Skeletal muscle cell (primary cell): ENCODE measurements at regions not wholly inside any gene's neighbourhood (a gene's known extent, or its start where the extent isn't known, plus 50 kb on each side); places are given as distances from the start of the nearest gene placed in this dataset.

Experiments
- DNase-seq: peaks from one replicate; pipeline ENCODE4 v3.0.0-alpha.2; 2010; ENCODE audit warnings: low read depth
- H3K4me3 ChIP-seq: 2 replicates; pipeline ENCODE4 v1.5.1; 2011; ENCODE audit warnings: low read depth, mild to moderate bottlenecking, control low read depth, low read length, moderate library complexity

DNA sequence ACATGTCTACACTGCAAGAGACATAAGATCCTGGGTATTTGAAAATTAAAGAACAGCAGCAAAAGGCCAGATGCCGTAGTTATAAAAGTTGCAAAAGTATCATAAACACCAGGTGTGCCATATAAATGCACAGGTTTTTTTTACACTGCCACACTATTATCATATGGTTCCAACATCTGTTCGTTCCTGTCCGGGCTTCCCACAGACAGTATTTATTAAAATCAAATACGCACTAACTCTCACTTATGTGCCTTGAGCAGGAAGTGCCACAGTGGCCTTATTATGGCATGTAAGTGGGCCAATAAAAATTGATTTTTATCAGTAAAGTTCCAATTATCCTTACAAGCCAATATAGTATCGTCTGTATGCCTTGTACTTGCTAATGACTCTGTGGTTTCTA is 873.2 kb downstream of the RPA4 start:
- no peak overlapping the region for H3K4me3 ChIP-seq
- DNase-seq, result no peak

DNA sequence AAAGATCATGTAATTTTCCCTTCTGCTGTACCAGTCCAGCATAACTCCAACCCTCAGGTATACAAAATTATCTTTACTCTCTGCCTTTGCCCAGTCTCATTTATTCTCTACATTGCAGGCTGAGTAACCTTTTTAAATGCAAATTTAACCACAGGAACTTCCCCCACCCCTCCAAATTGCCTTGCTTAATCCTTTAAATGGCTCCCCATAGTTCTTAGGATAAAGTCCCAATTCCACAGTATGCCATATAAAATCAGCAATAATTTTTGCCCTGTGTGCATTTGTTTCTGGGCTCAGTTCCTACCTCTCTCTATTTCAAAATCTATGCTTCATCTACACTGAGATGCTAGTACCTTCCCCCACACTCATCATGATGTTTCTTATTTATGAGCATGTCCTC is 879.7 kb downstream of the RPA4 start:
- no peak overlapping the region for H3K4me3 ChIP-seq
- DNase-seq, result no peak

DNA sequence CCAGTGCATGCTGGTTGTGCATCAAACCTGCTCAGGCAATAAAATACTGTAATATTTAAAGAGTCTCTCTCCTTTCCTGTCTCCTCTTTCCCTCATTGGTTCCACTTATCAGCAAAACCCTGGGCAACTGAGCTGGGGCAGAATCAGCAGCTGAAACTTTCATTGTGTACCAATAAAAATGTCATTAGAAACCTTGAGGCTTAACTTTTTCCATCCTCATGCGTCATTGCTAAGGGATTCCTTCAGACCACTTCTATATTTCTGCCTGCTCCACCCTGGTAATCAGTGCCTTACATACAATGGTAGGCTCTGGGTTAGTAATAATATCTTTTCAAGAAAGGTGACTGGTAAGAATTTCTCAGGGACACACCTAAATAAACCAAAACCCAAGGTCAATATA is 880.3 kb downstream of the RPA4 start:
- DNase-seq, result no peak
- H3K4me3 ChIP-seq, result no peak overlapping the region

DNA sequence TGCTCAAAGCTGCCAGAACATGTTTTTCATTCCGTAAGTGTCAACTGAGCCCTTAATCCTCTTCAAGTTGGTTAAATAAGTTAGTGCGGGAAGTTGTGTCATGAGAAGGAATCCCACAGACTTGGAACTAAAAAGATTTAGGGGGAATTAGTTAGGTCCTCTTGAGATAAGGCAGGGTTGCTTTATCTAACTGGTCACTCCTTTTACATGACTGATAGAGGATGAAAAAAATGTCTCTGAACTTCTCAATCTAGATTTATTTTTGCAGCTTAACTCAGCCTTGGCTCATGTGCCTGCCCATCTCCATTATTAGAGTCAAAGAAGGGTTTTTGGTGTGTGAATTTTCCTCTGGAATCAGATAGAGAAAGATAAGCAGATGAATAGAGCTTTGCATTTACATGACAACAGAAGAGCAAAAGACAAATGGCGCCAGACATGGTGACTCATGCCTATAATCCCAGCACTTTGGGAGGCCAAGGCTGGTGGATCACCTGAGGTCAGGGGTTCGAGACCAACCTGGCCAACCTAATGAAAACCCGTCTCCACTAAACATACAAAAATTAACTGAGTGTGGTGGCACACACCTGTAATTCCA is 882.9 kb downstream of the RPA4 start:
- no peak for DNase-seq
- H3K4me3 ChIP-seq, result no peak overlapping the region

DNA sequence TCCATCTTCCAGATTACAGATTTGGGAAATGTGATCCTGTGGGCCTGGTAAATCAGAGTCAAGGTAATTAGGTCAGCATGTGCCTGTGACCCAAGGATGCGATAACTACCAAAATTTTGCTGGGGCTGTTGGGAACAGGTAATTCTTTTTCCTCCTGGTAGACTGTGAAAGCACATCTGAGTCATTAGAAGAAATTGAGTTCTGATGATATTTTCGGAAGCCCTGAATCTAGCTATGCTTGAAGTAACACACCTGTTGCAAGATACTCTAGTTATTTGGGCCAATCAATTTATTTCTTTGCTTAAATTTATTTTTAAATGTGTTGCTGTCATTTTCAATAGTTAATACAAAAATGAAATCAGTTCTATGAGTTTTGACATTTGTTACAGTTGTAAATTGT is 903.6 kb downstream of the RPA4 start:
- DNase-seq, result no peak
- H3K4me3 ChIP-seq, result no peak overlapping the region

DNA sequence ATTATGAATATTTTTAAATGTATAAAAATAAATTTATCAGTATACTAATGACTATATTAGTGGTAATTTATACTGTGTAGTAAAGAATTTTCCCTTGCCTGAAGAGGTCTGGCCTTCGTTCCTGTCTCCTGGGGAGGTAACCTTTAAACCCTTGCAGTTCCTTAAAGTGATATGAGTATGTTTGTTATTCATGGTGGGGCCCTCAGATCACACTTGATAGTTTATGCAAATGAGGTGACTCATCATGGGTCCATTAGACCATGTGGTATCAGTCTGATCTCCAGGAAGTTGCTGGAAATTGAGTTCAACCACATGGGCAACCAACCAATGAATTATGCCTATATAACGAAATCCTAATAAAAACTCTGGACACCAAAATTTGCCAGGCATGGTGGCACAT is 904.1 kb downstream of the RPA4 start:
- H3K4me3 ChIP-seq, result no peak overlapping the region
- DNase-seq, result no peak

DNA sequence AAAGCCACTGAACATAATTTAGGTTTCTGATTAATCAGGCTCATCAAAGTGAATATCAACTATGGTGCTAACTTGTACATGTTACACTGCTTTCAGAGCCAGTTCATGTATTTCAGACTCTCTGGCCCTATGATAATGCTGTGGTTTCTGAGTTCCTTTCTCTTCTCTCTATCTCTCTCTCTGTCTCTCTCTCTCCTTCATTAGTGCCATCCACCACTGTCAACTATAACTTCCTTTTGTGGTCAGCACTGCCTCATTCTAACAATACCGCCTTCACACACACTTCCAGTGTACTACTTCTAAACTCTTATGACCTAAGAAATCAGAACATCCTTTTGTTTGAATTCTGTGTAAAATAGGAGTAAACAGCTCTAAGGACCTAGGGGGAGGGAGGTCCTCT is 907.1 kb downstream of the RPA4 start:
- no peak for DNase-seq

DNA sequence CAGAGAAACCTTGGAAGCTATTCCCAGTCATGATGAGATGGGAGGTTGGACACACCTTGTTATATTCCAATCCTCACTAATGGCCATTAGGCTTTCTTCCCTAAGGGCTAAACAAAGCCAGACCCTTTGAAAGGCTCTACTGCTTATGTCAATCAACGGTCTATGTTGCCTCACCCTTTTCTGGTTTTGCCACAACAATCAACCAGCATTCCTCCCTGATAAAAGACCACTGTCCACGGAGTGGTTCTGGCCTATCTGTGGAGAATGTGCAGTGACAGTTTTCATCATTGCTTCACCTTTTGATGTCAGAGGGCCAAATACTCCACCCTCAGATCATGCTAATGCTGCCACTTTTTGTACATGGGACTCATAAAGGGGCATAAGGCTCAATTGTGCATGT is 913.4 kb downstream of the RPA4 start:
- H3K4me3 ChIP-seq, result no peak overlapping the region
- no peak for DNase-seq

More for the DNA sequence above, 907.1 kb downstream of the RPA4 start:
- no peak overlapping the region for H3K4me3 ChIP-seq

DNA sequence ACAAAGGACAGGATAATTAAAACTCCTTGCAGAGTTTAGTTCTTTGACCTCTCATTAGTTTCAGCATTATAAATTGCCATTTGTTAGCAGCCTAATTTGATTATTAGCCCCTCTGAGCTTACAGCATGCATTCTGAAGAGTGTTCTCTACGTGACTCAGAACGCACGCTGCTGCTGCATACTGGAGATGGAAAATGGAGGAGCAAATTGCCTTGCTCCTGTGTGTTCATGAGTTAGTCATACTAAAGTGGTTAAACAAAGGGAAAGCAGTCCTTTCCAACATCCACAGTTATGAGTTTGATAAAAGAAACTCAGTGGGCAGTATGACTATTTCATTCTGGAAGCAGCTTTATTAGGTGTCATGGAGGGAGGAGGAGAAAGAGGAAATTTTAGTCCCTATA is 922.5 kb downstream of the RPA4 start:
- DNase-seq, result no peak
- H3K4me3 ChIP-seq, result no peak overlapping the region

DNA sequence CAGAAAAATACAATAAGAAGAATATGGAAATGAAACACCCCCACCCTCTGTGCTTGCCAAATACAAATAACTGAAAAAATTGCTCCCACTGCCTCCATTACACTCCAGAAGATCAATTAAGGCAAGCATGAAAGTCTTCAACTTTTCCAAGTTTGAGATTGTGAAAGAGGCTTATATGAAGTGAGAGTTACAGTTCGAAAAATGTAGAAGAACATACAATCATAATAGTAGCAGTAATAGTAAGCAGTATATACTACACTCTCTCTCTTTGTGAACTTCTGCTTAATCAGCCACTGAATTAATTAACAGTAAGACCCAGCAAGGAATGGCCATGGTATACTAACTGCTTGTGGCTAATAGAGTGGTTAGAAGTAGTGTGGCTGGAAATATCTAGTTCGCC is 923.2 kb downstream of the RPA4 start:
- H3K4me3 ChIP-seq, result no peak overlapping the region
- DNase-seq, result no peak

DNA sequence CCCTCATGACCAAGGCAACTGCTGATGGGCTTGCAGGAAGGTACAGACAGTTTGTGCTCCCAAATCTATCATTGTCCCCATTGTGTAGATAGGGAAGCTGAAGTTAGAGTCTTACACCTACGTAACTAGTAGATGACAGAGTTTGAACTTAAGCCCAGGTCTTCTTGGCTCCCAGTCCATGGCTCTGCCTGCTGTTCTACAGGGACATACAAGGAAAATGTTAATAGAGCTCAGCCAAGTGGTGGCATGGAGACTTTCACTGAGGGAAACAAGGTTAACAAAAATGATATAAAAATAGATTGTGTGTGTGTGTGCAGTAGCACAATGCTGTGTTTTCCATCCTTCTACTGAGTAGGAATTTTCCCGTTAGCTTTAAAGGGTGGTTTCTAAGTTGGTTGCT is 936.5 kb downstream of the RPA4 start:
- no peak for DNase-seq
- no peak overlapping the region for H3K4me3 ChIP-seq

DNA sequence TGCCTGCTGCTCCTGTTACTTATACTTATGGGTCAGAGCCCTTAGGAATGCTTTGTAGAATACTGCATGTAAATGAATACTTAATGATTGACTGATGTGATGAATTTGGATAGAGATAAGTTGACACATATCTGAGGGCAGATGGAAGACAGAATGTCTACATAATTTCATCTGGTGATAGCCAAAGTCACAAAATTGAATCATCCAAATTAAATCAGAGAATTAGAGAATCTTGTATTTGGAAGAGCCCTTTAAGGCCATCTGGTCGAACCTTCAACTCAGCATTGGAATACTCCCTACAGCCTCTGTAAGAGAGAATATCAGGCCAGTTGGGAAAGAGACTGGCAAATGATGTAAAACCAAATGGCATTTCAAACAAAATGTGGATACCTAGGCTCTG is 944.8 kb downstream of the RPA4 start:
- DNase-seq, result no peak
- no peak overlapping the region for H3K4me3 ChIP-seq

DNA sequence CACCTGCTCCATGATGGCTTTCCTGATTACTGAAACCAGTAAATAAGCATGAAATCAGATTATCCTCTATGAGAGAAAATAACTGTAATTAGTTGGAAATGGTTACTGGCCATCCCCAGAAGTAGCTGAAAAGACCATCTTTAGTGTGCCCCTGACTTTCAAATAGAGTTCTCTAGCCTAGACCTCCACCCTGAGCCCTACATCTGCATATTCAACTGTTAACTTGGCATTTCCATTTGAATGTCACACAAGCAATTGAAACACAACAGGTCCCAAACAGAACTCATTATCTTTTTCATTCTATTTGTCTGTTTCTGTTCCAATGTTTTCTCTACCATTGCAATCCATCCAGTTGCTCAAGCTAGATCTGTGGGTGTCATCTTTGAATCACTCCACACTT is 952.3 kb downstream of the RPA4 start:
- no peak for DNase-seq

DNA sequence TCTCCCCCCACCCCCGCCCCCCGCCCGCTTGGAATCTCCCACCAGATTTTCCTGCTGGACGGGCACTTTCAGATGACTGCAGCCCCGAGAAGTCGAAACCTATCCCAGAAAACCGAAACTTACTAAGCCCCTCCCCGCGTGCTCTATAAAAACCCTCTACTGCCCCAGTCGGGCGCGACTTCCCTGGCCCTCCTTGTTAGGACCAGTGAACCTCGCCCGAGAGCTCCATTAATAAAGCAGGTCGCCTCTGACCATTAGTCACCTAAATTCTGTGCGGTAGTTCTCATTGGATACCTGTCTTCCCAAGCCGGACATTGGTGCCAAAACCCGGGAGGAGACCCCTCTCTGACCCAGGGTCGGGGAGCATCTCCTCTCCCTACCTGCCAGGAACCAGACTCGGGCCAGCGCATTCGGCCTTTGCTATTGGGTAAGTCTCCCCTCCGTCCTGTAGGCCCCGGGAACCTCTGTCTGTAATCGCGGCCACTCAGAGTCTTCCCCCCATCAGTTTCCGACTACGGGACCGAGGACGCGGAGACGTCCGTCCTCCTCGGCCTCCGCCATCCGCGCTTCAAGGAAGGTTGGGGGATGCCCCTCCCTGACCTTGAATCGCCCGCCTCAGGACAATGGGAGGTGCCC is 958.0 kb downstream of the RPA4 start:
- H3K4me3 ChIP-seq, result no peak overlapping the region
- DNase-seq, result no peak

More for the DNA sequence above, 952.3 kb downstream of the RPA4 start:
- H3K4me3 ChIP-seq, result no peak overlapping the region

DNA sequence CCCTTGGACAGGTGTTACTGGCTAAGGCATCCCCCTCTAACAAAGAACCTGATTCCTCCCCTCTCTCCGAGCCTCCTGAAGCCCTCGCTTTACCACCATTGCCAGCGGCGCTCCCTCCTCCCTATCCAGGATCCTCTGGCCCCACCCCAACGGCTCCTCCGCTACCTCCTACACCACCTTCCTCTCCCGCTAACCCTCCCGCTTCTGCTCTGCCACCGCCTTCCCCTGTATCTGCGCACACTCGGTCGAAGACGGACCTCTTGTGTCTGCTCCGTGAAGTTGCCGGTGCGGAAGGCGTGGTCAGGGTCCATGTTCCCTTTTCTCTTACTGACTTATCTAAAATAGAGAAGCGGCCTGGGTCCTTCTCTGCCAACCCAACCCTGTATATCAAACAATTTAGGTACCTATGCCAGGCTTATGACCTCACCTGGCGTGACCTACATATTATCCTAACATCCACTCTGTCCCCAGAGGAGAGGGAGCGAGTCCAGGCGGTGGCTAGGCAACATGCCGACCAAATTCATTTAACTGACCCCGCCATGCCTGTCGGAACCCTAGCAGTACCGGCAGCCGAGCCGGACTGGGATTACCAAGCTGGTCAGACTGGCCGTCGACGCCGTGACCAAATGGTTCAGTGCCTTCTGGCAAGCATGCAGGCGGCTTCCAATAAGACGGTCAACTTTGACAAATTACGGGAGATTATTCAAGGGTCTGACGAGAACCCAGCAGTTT is 958.9 kb downstream of the RPA4 start:
- H3K4me3 ChIP-seq, result no peak overlapping the region
- DNase-seq, result no peak

DNA sequence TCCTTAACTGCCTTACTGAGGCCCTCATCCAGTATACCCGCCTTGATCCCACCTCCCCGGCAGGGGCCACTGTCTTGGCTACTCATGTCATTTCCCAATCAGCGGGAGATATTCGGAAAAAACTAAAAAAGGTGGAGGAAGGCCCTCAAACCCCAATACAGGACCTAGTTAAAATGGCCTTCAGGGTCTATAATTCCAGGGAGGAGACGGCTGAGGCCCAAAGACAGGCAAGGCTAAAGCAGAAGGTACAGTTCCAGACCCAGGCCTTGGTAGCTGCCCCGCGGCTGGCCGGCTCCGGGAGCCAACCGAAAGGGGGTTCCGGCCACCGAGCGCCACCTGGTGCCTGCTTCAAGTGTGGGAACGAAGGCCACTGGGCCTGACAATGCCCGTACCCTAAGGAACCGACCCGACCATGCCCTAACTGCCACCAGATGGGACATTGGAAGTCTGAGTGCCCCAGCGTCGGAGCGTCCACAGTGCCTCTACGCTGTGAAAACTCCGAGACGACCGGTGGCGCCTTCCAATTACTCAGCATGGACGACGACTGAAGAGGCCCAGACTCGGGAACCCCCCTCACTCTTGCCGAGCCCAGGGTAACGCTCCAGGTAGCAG is 959.6 kb downstream of the RPA4 start:
- H3K4me3 ChIP-seq, result no peak overlapping the region
- no peak for DNase-seq

DNA sequence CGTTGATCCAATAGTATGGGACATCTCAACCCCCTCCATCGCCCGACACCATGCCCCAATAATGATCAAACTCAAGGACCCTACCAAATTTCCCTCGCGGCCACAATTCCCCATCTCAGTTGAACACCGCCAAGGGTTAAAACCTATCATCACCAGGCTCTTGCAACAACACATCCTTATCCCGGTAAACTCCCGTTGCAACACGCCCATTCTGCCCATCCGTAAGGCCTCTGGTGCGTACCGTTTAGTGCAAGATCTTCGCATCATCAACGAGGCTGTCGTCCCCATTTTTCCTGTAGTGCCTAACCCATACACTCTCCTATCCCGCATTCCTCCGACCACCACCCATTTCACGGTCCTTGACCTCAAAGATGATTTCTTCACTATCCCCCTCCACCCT is 960.5 kb downstream of the RPA4 start:
- DNase-seq, result no peak
- H3K4me3 ChIP-seq, result no peak overlapping the region

DNA sequence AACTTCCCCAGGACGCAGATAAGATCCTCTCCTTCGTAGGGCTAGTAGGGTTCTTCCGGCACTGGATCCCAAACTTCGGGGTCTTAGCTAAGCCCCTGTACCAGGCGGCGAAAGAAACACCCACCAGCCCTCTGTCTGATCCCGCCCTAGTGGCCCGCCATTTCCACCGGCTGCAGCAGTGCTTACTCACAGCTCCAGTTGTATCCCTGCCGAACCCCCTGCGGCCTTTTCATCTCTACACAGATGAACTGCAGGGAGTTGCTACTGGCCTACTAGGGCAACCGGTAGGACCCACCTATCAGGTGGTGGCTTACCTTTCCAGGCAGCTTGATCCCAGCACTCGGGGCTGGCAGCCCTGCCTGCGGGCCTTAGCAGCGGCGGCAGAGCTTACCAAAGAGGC is 961.2 kb downstream of the RPA4 start:
- H3K4me3 ChIP-seq, result no peak overlapping the region
- DNase-seq, result no peak

DNA sequence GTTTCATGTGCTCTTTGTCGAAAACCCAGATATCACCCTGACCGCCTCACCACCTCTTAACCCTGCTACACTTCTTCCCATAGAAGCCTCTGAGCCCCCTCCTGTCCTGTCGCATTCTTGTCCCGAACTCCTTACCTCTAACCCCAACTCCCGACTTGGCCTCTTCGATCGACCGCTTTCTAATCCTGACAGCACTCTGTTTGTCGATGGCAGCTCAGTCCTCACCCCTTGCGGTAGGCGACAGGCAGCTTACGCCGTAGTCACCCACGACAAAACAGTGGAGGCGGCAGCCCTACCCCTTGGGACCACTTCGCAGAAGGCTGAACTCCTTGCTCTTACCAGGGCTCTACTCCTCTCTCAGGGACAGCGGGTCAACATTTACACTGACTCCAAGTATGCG is 961.7 kb downstream of the RPA4 start:
- DNase-seq, result no peak
- H3K4me3 ChIP-seq, result no peak overlapping the region

DNA sequence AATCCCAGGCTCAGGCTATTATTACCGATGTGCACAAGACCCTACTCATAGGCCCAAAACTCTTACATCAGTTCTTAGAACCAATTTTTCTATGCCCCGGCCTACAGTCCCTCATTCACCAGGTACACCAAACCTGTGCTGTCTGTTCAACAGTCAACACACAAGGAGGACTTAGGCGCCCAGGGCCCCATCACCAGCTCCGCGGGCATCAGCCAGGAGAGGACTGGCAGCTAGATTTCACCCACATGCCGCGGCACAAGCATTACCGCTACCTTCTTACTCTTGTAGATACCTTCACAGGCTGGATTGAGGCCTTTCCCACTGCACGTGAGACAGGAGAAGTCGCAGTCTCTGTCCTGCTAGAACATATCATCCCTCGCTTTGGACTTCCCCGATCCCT is 962.5 kb downstream of the RPA4 start:
- DNase-seq, result no peak
- no peak overlapping the region for H3K4me3 ChIP-seq
